ENCODE measurements at regions not wholly inside any gene's neighbourhood (a gene's known extent, or its start where the extent isn't known, plus 50 kb on each side); places are given as distances from the start of the nearest gene placed in this dataset.

DNA sequence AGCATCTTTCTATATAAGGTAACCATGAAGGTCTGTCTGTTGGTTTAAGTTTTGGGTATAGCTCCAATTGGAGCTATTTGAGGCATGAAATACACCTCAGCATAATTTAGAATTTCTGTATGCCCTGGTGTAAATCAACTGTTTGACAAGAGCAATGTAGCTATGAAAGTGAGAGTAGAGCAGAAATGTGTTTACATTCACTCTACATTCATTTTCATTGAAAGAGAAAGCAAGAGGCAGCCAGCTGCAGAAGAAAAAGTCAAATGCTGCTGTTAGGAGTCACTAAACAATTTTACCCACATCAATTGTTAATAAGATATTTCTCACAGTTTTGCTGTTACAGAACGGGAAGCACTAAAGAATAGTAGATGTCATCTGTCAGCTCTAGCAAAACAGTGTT lies 252.5 kb downstream of the SLC6A15 start:
- no peak for DNase-seq

DNA sequence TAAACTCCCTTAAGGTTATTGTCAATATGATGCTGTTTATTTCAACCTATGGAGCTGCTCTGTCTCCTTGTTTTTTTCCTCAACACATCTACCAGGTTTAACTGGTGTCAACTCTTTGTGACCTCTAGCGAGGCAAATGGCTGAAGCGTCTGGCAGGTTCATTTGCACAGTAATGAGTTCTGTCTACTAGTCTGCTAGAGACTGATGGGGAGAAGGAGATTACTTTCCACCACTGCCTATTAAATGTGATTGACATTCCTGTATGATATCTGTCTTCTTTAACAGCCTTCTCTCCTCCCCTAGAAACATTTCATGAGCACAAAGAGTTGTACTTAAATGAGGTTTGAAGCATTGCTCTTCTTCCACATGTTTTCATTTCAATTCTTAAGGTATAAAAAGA lies 253.7 kb downstream of the SLC6A15 start:
- DNase-seq = no peak

DNA sequence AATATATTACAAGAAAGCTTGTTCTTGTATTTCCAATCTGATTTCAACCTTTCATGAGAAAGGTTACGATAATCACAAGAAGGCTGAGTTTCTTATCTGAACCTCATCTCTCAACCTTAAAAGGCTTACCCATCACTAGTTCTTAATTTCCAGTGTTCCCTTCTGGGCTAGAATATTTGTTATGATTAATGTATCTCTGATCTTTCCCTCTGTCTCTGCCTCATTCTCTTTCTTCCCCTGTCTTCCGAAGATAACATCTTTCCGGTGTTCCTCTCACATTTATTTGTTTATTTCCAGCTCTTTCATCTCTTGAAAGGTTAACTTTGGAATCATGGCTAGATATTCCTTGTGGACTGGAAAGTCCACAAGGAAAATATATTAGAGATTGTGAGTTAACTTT lies 255.9 kb downstream of the SLC6A15 start:
- no peak for DNase-seq

DNA sequence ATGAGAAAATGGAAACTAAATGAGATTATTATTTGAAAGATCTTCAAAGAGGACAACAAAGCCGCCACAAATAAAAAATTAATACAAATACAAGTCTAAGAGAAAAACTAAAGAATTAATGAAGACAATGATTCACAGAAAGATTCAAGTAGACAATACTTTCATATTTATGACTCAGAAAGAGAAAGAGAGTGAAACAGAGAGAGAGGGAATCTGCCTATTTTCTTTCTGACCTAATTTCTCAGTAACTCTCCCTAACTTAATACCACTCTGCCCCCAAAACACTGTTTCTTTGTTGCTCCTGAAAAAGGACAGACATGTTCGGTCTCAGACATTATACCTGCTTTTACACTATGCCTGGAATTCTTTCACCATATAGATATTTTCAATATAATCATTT lies 259.1 kb downstream of the SLC6A15 start:
- DNase-seq = no peak

- DNase-seq = no peak
These were observed 264.2 kb downstream of the SLC6A15 start for GRCh38 chr12:84648425-84648824.

DNA sequence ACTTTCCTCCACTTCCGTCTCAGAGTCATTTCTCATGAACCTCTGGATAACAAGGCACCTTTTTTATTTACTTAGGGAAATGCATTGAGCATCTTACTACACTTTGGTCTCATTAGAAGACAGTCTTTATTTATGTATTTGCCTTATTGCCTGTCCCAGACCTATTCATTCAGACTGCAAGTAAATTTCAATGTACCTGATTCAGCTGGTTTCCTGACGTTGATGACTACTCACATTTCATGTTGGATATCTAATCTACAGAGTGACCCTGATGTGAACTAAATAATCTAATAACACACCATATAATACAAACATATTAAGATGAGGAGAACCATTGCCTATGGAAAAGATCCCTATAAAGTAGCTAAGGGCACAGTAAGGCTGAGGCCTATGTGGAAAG lies 267.7 kb downstream of the SLC6A15 start:
- no peak for DNase-seq

DNA sequence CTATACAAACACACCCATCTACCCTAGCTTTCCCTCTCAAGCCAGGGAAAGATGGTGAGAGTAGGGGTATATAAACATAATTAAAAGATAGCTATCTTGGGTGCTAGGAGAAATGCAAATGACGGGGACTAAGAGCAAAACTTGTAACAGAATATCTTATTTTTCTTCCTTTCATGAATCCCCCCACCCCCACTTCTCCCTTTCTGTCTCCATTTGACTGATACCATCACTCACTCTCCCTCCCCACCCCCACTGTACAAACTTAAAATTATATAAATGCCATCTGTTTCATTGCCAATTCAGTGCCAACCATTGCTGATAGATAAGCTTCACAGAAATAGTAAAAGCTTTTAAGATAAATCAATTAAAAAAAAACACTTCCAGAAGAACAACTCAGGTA lies 268.6 kb downstream of the SLC6A15 start:
- DNase-seq = no peak

- DNase-seq = no peak
These were observed 270.6 kb downstream of the SLC6A15 start for GRCh38 chr12:84641940-84642545.

GRCh38 chr12:84638811-84639368 lies 273.7 kb downstream of the SLC6A15 start:
- DNase-seq = no peak

- no peak for DNase-seq
These were observed 274.7 kb downstream of the SLC6A15 start for GRCh38 chr12:84637926-84638325.

DNA sequence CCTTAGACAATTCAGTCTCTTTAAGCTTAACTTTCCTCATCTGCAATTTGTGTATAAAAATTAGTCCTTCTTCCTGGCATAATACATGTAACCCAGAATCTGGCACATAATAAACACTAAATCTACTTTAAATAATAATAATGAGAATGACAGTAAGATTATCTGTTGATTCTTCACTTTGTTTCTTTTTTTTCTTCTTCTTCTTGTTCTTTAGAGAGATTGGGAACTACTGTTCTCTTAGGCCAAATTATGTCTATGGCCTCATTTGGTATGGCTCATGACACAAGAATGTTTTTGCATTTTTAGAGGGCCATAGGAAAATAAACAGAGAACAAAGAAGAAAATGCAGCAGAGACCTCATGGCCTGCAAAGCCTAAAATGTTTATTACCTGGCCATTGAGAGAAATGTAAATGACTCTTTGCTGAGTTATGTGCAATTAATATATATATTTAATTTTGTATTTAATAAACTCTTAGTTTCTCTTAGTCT lies 275.8 kb downstream of the SLC6A15 start:
- no peak for DNase-seq

GRCh38 chr12:84634526-84634925 lies 278.1 kb downstream of the SLC6A15 start:
- no peak for DNase-seq

GRCh38 chr12:84632556-84632955 lies 280.0 kb downstream of the SLC6A15 start:
- DNase-seq = no peak

- DNase-seq = no peak
These were observed 281.6 kb downstream of the SLC6A15 start for GRCh38 chr12:84631020-84631419.

DNA sequence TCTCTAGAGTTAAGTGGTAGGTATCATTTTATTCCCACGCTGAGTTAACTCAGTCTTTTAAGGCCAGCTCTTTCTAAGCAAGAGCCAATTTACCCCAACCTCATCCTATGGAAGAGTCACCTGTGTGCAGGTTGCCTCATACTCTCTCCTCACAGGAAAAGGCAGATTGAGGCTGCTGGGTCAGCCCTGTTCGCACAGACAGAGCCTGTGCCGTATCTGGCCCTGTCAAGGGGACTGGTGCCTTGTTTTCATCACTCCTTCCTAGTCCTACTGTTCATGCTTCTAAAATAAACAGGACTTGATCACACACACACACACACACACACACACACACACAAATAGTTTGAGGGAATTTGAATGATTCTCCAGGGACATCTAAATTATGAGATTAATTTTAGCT lies 285.0 kb downstream of the SLC6A15 start:
- no peak for DNase-seq

GRCh38 chr12:84624601-84625000 lies 288.0 kb downstream of the SLC6A15 start:
- DNase-seq = no peak

DNA sequence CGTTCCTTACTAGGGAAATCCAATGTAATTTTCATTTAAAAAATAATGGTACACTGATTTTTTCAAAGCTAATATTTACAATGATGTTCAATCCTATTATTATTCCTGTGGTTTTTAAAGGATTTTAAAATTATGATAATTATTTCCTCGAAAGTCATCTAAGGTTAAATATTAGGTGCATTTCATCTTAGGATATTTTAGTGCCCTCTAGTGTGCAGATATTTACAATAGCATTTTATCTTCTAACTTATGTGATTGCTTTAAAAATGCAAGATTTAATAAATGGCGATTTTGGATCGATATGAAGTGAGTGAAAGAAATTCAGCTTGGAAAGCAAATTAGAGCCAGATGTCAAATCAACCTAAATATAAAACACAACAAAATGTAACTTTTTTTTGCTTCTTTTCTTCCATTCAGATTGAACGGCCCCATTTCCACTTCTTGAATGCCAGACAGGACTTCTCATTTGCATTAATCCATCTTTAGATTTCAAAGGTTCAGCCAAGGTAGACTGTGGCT lies 293.5 kb downstream of the SLC6A15 start:
- DNase-seq = no peak

- no peak for DNase-seq
These were observed 305.3 kb downstream of the SLC6A15 start for GRCh38 chr12:84607170-84607819.

GRCh38 chr12:84605983-84606382 lies 306.6 kb downstream of the SLC6A15 start:
- no peak for DNase-seq

GRCh38 chr12:84604551-84604950 lies 308.0 kb downstream of the SLC6A15 start:
- no peak for DNase-seq

GRCh38 chr12:84603484-84604248 lies 308.9 kb downstream of the SLC6A15 start:
- DNase-seq = no peak

GRCh38 chr12:84601483-84601882 lies 311.1 kb downstream of the SLC6A15 start:
- DNase-seq = no peak

- peak; percentile 9 for DNase-seq
These were observed 313.1 kb downstream of the SLC6A15 start for GRCh38 chr12:84599539-84599938.

DNA sequence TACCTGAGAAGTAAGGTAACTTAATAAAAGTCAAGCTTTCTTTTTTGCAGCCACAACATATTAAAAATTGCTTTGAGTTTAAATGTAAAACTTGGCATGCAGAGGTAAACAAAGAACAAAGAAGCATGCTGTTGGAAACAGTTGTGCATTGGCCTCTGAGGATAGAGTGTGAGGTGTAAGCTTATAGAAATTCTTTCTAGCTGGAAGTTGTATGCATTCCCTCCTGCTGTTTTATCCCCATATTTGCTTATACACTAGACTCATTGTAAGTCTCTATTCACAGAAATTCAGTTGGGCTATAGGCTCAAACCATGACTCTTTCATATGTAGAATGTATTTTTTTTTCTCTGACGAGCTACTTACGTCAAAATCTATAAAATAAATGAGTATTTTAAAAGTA lies 316.3 kb downstream of the SLC6A15 start:
- no peak for DNase-seq
